Choroid plexus epithelial cell (primary cell): ENCODE measurements at regions not wholly inside any gene's neighbourhood (a gene's known extent, or its start where the extent isn't known, plus 50 kb on each side); places are given as distances from the start of the nearest gene placed in this dataset.

Experiments used
- DNase-seq: peaks from one replicate; pipeline ENCODE4 v3.0.0-alpha.2; 2010; ENCODE audit warnings: low read depth
- H3K4me3 ChIP-seq: 2 replicates; pipeline ENCODE4 v1.5.1; 2011; ENCODE audit warnings: low read depth, mild to moderate bottlenecking, control low read depth, low read length, moderate library complexity
- TF ChIP-seq, protein P1 (sequence below): conservative IDR thresholded peaks from 2 replicates; pipeline ENCODE4 v1.5.1; 2011; ENCODE audit warnings: low read depth, mild to moderate bottlenecking, control low read depth, inconsistent platforms, low read length, moderate library complexity

DNA sequence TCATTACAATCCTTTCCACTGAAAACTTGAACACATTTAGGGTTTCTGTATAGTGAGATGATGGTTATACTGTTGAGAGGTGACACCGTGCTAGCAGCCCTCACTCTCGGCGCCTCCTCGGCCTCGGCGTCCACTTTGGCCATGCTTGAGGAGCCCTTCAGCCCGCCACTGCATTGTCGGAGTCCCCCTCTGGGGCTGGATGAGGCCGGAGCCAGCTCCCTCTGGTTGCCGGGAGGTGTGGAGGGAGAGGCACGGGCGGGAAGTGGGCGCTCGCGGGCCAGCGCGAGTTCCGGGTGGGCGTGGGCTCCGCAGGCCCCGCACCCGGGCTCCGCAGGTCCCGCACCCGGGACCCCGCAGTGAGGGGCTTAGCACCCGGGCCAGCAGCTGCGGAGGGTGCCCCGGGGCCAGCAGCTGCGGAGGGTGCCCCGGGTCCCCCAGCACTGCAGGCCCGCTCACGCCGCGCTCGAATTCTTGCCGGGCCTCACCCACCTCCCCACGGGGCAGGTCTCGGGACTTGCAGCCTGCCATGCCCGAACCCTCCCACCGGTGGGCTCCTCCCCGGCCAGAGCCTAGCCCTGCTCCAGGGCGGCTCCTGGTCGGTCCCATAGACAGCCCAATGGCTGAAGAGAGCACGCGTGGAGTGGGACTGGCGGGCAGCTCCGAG is 145.9 kb upstream of the ZNF608 start:
- no peak overlapping the region for H3K4me3 ChIP-seq
- DNase-seq: no peak
- TF ChIP-seq, protein P1, sequence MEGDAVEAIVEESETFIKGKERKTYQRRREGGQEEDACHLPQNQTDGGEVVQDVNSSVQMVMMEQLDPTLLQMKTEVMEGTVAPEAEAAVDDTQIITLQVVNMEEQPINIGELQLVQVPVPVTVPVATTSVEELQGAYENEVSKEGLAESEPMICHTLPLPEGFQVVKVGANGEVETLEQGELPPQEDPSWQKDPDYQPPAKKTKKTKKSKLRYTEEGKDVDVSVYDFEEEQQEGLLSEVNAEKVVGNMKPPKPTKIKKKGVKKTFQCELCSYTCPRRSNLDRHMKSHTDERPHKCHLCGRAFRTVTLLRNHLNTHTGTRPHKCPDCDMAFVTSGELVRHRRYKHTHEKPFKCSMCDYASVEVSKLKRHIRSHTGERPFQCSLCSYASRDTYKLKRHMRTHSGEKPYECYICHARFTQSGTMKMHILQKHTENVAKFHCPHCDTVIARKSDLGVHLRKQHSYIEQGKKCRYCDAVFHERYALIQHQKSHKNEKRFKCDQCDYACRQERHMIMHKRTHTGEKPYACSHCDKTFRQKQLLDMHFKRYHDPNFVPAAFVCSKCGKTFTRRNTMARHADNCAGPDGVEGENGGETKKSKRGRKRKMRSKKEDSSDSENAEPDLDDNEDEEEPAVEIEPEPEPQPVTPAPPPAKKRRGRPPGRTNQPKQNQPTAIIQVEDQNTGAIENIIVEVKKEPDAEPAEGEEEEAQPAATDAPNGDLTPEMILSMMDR: no peak

DNA sequence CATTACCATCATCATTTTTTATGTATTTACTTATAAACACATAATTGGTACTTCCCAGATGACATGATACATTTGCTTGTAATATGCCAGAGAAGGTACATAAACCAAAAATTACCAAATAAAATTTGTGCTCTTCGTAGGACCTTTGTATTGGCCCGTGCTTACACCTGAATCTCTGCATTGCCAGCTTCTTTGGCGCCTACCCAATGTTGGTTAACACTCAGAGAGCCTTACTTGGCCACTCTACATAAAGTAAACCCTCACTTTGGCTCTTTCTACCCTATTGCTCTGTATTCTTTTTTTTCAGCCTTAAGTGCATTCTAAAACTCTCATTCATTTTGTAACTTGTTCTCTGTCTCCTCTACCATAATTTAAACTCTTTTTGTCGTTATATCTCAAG is 148.1 kb upstream of the ZNF608 start:
- H3K4me3 ChIP-seq: no peak overlapping the region
- TF ChIP-seq, protein P1: no peak
- no peak for DNase-seq

DNA sequence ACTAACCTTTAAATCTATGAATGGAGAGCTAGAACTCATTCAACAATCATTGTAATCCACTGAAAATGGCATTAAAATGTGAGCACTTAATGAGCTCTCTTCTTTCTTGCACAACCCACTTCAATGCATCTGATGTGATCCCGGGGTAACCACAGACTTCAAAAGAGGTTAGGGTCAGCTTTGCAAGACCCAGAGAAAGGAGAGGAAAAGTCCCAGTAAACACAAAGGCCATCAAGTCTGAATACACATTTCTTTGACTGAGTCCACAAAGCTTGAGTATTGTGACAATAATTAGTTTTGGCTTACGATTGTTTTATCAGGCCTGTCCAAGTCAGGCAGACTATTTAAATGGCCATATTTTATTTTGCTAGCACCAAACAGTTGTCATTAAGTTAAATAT is 148.8 kb upstream of the ZNF608 start:
- DNase-seq: peak; percentile 37
- H3K4me3 ChIP-seq: no peak overlapping the region
- TF ChIP-seq, protein P1: no peak

DNA sequence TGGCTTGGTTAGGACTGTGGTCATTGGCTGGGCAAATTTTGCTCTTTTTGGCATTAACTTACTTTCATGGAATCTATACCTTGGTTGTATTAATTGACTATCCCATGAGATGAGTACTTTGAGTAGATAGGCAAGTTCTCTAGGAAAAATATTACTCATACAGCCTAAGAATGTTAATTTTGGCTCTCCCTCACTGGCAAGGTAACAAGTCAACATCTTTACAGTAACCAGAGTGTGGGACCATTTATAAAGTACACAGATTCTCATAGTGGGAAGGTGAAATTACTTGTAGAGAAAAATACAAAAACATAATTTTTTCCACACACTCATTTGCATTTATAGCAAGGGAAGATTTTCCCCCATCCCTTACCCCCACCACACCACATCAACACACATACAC is 154.6 kb upstream of the ZNF608 start:
- no peak overlapping the region for H3K4me3 ChIP-seq
- TF ChIP-seq, protein P1: no peak
- no peak for DNase-seq

DNA sequence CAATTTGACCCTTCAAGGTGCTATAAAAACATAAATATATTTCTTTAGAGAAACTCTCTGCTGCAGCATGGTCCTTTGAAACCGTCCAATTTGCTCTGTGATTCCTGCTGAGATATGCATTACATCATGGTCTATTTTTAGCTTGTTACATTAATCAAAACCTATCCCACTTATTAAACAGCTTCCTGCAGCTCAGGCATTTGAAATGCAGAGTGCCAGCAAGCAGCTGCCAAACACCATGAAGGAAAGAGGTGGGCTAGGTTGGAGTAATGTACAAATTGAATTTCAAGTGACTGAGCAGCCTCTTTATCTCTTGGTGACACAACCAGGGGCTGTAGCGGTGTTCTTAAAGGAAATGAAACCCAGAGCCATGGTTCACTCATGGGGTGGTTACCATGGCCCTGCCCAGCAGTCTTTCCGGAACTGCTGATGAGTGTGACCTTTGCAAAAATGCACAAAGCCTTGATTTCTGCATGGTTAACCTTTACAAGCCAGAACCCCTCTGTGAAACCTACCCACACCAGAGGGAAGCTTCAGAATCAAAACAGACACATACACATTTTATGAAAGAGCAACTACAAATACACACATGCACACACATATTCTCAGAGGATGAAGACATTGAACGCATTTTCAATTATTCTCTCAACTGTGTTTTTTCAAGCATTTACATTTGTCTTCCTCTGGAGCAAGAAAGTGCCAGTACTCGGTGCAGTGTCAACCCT is 155.8 kb upstream of the ZNF608 start:
- no peak overlapping the region for H3K4me3 ChIP-seq
- peak; percentile 78 for DNase-seq
- TF ChIP-seq, protein P1: no peak

DNA sequence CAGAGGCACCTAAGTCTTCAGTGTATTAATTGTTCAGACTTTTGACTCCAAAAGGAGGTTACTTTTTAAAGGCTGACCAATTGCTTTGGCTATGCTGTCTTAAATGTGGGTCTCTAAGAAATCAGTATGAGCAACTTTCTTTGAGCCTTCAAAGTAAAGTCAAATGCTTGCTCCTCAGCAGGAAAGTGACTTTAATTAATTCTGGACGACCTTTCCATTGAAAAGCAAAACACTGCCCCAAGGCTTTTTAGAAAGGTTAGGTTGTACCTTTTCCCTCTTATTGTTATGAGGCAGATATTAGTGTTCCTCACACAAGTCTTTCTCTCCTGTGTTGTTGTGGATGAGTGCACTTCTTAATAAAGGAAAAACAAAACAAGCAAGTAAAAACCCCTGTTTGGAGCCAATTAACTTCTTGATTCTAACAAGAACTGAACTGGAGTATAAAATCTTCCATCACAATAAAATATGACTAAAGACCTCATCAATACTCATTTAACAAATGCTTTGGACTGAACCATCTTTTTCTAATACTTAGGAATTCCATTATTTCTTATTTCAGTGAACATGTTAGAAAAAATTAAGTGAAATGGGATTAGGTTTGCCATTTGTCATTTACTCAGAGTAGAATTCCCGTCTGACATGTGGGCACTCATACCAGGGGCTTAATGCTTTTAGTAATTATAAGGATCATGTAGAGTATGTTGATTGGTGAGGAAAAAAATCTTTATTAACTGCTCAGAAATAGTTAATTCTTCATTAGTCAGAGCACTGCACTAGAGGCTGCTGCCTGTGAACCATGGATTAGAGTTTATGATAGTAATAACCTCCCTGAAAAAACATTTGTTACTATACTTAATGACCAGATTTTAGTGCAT is 159.1 kb upstream of the ZNF608 start:
- TF ChIP-seq, protein P1: no peak
- no peak for DNase-seq
- H3K4me3 ChIP-seq: no peak overlapping the region
